Vagina (tissue), 2 donors: ENCODE measurements at regions not wholly inside any gene's neighbourhood (a gene's known extent, or its start where the extent isn't known, plus 50 kb on each side); places are given as distances from the start of the nearest gene placed in this dataset.

Experiments used
- CTCF ChIP-seq, 3 experiments: fragments of 450-650 bp in 2 of 3; fragments of 200-600 bp in 1 of 3; sonication (generic) in 1 of 3; IDR thresholded peaks; one replicate each; pipeline ENCODE4 v1.5.1; 2017 to 2019; ENCODE audit warnings: antibody characterized with exemption in 3 of 3, mild to moderate bottlenecking in 2 of 3, moderate library complexity in 2 of 3
- POLR2A ChIP-seq, 2 donors: fragments of 450-650 bp; IDR thresholded peaks; one replicate each; pipeline ENCODE4 v1.6.1; 2017; ENCODE audit warnings: antibody characterized with exemption in 2 of 2, mild to moderate bottlenecking in 2 of 2, moderate library complexity in 2 of 2
- POLR2AphosphoS5 ChIP-seq, 2 donors: sonication (generic); formaldehyde crosslinking; IDR thresholded peaks; one replicate each; pipeline ENCODE4 v1.9.0; 2017; ENCODE audit warnings: antibody characterized with exemption in 2 of 2, mild to moderate bottlenecking in 2 of 2, low read depth in 1 of 2; ENCODE audit not compliant: insufficient read depth in 1 of 2

GRCh38 chr4:159904906-159905305 lies 802.0 kb downstream of the RAPGEF2 start:
- TF ChIP-seq CTCF (IDR thresholded peaks at IDR 0.05), result no peak
- TF ChIP-seq POLR2AphosphoS5 (IDR thresholded peaks at IDR 0.05; ENCODE audit: insufficient read depth in 1 of 2, low read depth in 1 of 2), result no peak
- TF ChIP-seq POLR2A (IDR thresholded peaks at IDR 0.05), result no peak
